CD14-positive monocyte (primary cell): ENCODE measurements at regions not wholly inside any gene's neighbourhood (a gene's known extent, or its start where the extent isn't known, plus 50 kb on each side); places are given as distances from the start of the nearest gene placed in this dataset.

ENCODE experiments used
- DNase-seq, 3 donors: peaks; one replicate each; pipeline ENCODE4 v3.0.0-alpha.2; 2011 to 2022
- H2AFZ ChIP-seq: 2 replicates; pipeline ENCODE4 v1.6.0; 2012; ENCODE audit warnings: mild to moderate bottlenecking, low read depth, low read length, inconsistent platforms; ENCODE audit not compliant: insufficient read depth, poor library complexity, severe bottlenecking
- H3K27ac ChIP-seq, 2 donors: 1 replicate in 1 of 2; 2 replicates in 1 of 2; pipeline ENCODE4 v1.5.1; 2012 to 2013; ENCODE audit warnings: low read length in 2 of 2, control low read depth in 1 of 2, inconsistent platforms in 1 of 2, low read depth in 1 of 2, mild to moderate bottlenecking in 1 of 2
- H3K27me3 ChIP-seq, 2 donors: one replicate each; pipeline versions ENCODE4 v1.6.0 to v1.6.1; 2011 to 2013; ENCODE audit warnings: low read length in 2 of 2; ENCODE audit not compliant: control insufficient read depth in 2 of 2, insufficient read depth in 2 of 2
- H3K36me3 ChIP-seq, 2 donors: replicated peaks in 1 of 2; 1 replicate in 1 of 2; 2 replicates in 1 of 2; pipeline versions ENCODE4 v1.5.1 to v1.6.1; 2012 to 2013; ENCODE audit warnings: low read length in 2 of 2, control low read depth in 1 of 2, inconsistent platforms in 1 of 2, mild to moderate bottlenecking in 1 of 2; ENCODE audit not compliant: insufficient read depth in 2 of 2, control insufficient read depth in 1 of 2
- H3K4me1 ChIP-seq, 2 donors: 1 replicate in 1 of 2; 2 replicates in 1 of 2; pipeline versions ENCODE4 v1.5.1 to v1.6.1; 2012 to 2013; ENCODE audit warnings: low read length in 2 of 2, control low read depth in 1 of 2, inconsistent platforms in 1 of 2, mild to moderate bottlenecking in 1 of 2, moderate library complexity in 1 of 2; ENCODE audit not compliant: insufficient read depth in 2 of 2, control insufficient read depth in 1 of 2
- H3K4me2 ChIP-seq: replicated peaks from 2 replicates; pipeline ENCODE3; 2012; ENCODE audit warnings: low read length, moderate library complexity, mild to moderate bottlenecking; ENCODE audit not compliant: poor library complexity, severe bottlenecking; ENCODE audit errors: extremely low read depth
- H3K4me3 ChIP-seq, 3 experiments: fragments of 200-600 bp in 1 of 3; sonication (generic) in 1 of 3; replicated peaks in 1 of 3; 1 replicate in 2 of 3; 2 replicates in 1 of 3; pipeline ENCODE4 v1.5.1; 2011 to 2013; ENCODE audit warnings: low read length in 3 of 3, mild to moderate bottlenecking in 3 of 3, control low read depth in 2 of 3, low read depth in 2 of 3, inconsistent platforms in 1 of 3, moderate library complexity in 1 of 3
- H3K79me2 ChIP-seq: 2 replicates; pipeline ENCODE4 v1.6.0; 2012; ENCODE audit warnings: mild to moderate bottlenecking, control low read depth, inconsistent platforms, low read length, moderate library complexity; ENCODE audit not compliant: insufficient read depth
- H3K9ac ChIP-seq: 2 replicates; pipeline ENCODE4 v1.6.0; 2017; ENCODE audit warnings: low read length, mild to moderate bottlenecking; ENCODE audit not compliant: insufficient read depth, poor library complexity, severe bottlenecking
- H3K9me3 ChIP-seq, 2 donors: replicated peaks in 1 of 2; 1 replicate in 1 of 2; 2 replicates in 1 of 2; pipeline versions ENCODE4 v1.5.1 to v1.6.1; 2012 to 2013; ENCODE audit warnings: low read length in 2 of 2, control low read depth in 1 of 2; ENCODE audit not compliant: control insufficient read depth in 1 of 2, insufficient read depth in 1 of 2
- H4K20me1 ChIP-seq: 2 replicates; pipeline ENCODE4 v1.6.0; 2012; ENCODE audit warnings: mild to moderate bottlenecking, low read length, control low read depth, moderate library complexity; ENCODE audit not compliant: insufficient read depth
- H3K27ac Mint-ChIP-seq, 7 donors: one replicate each; pipeline ENCODE4 v1.8.0; 2020; ENCODE audit warnings: mild to moderate bottlenecking in 7 of 7, mixed read lengths in 7 of 7, moderate library complexity in 6 of 7, inconsistent platforms in 2 of 7
- H3K27me3 Mint-ChIP-seq, 3 donors: one replicate each; pipeline ENCODE4 v1.8.0; 2021 to 2022; ENCODE audit warnings: low read depth in 3 of 3, mild to moderate bottlenecking in 3 of 3, mixed read lengths in 3 of 3, moderate library complexity in 3 of 3, inconsistent platforms in 1 of 3
- H3K36me3 Mint-ChIP-seq, 2 donors: one replicate each; pipeline ENCODE4 v1.8.0; 2020; ENCODE audit warnings: mixed read lengths in 2 of 2, inconsistent platforms in 1 of 2, mild to moderate bottlenecking in 1 of 2
- H3K4me1 Mint-ChIP-seq: one replicate; pipeline ENCODE4 v1.8.0; 2020; ENCODE audit warnings: mild to moderate bottlenecking, mixed read lengths
- H3K4me3 Mint-ChIP-seq, 2 donors: one replicate each; pipeline ENCODE4 v1.8.0; 2020; ENCODE audit warnings: mild to moderate bottlenecking in 2 of 2, mixed read lengths in 2 of 2, moderate library complexity in 1 of 2
- H3K9me3 Mint-ChIP-seq, 7 donors: one replicate each; pipeline ENCODE4 v1.8.0; 2020 to 2022; ENCODE audit warnings: mixed read lengths in 7 of 7, mild to moderate bottlenecking in 6 of 7, moderate library complexity in 6 of 7, inconsistent platforms in 2 of 7
- WGBS: methylation state at CpG from one replicate; pipeline ENCODE4 v1.1.5; 2013; ENCODE audit warnings: missing lambda C conversion rate; ENCODE audit not compliant: insufficient coverage; 5-methylcytosine and 5-hydroxymethylcytosine counted together
- intact Hi-C, 2 donors: fragments of 100-400 bp; cut with micrococcal nuclease; formaldehyde crosslinking; loops; one replicate each; pipeline versions ENCODE4 v1.15.0 to v1.15.1; 2023
- TF ChIP-seq, protein P1 (sequence below): fragments of 200-600 bp; IDR thresholded peaks from one replicate; pipeline ENCODE4 v1.8.0; 2022; ENCODE audit warnings: antibody characterized with exemption, mild to moderate bottlenecking

DNA sequence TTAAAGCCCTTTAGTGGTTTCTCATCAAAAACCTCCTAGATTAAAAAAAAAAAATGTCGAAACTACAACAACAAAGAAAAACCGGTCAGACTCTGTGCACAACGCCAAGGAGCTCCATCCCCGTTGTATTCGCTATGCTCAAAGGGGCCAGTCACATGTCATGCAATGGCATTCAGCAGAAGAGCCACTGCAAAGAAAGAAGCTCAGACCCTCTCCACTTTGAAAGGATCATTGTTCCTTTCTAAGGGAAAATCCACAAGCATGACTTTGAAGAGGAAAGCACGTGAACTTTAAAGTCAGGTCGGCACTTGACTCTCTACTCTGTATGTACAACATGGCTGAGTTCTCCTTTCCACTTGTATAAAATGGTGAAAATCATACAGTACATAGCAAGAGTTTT is 655.6 kb downstream of the ETS1 start:
- Mint-ChIP-seq H3K4me1 (no peaks in the 10 kb centered on the region), H3K4me3 (no peak overlapping the region), H3K9me3 (peaks cover 0 to 9% (median 5%) of the 10 kb centered on the region in 7 donors), H3K36me3 (no peaks in the 10 kb centered on the region), H3K27ac (no peak overlapping the region), H3K27me3 (peaks cover 0 to 2% (median 2%) of the 10 kb centered on the region in 3 donors)
- Histone ChIP-seq H3K4me3 (no peak overlapping the region), H3K4me2 (no peak overlapping the region), H3K36me3 (no peaks in the 10 kb centered on the region), H3K4me1 (no peaks in the 10 kb centered on the region), H4K20me1 (no peaks in the 10 kb centered on the region), H3K27me3 (no peaks in the 10 kb centered on the region), H2AFZ (no peak overlapping the region), H3K27ac (no peak overlapping the region), H3K9ac (no peak overlapping the region), H3K79me2 (no peaks in the 10 kb centered on the region), H3K9me3 (peaks cover 0 to 1% of the 10 kb centered on the region in 2 donors)
- WGBS: 98% methylated on average over 5 of the region's 7 CpGs
- no peak for DNase-seq
- TF ChIP-seq, protein P1, sequence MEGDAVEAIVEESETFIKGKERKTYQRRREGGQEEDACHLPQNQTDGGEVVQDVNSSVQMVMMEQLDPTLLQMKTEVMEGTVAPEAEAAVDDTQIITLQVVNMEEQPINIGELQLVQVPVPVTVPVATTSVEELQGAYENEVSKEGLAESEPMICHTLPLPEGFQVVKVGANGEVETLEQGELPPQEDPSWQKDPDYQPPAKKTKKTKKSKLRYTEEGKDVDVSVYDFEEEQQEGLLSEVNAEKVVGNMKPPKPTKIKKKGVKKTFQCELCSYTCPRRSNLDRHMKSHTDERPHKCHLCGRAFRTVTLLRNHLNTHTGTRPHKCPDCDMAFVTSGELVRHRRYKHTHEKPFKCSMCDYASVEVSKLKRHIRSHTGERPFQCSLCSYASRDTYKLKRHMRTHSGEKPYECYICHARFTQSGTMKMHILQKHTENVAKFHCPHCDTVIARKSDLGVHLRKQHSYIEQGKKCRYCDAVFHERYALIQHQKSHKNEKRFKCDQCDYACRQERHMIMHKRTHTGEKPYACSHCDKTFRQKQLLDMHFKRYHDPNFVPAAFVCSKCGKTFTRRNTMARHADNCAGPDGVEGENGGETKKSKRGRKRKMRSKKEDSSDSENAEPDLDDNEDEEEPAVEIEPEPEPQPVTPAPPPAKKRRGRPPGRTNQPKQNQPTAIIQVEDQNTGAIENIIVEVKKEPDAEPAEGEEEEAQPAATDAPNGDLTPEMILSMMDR: no peak
- intact Hi-C loops: no loop called here

- no peak overlapping the region for H3K27ac Mint-ChIP-seq
- no peak overlapping the region for H3K9ac ChIP-seq
- H3K4me2 ChIP-seq: no peak overlapping the region
- peaks cover 0 to 3% of the 10 kb centered on the region in 2 donors for H3K9me3 ChIP-seq
- H3K27ac ChIP-seq: no peak overlapping the region
- 97% methylated on average over 7 of the region's 8 CpGs for WGBS
- no peak overlapping the region for H2AFZ ChIP-seq
- peaks cover 0 to 9% (median 5%) of the 10 kb centered on the region in 7 donors for H3K9me3 Mint-ChIP-seq
- H3K4me1 ChIP-seq: no peaks in the 10 kb centered on the region
- DNase-seq: no peak
- no peaks in the 10 kb centered on the region for H3K27me3 ChIP-seq
- no peaks in the 10 kb centered on the region for H3K36me3 Mint-ChIP-seq
- peaks cover 0 to under 1% (median 0%) of the 10 kb centered on the region in 3 donors for H3K27me3 Mint-ChIP-seq
- no peak overlapping the region for H3K4me3 Mint-ChIP-seq
- H3K4me1 Mint-ChIP-seq: no peaks in the 10 kb centered on the region
- H4K20me1 ChIP-seq: no peaks in the 10 kb centered on the region
- H3K4me3 ChIP-seq: no peak overlapping the region
- intact Hi-C loops: no loop called here
- TF ChIP-seq, protein P1: no peak
- no peaks in the 10 kb centered on the region for H3K36me3 ChIP-seq
- no peaks in the 10 kb centered on the region for H3K79me2 ChIP-seq
These were observed 660.6 kb downstream of the ETS1 start for GRCh38 chr11:127926721-127927120.
